HEK293T (cell line): ENCODE measurements at regions not wholly inside any gene's neighbourhood (a gene's known extent, or its start where the extent isn't known, plus 50 kb on each side); places are given as distances from the start of the nearest gene placed in this dataset.

ENCODE experiments used
- BHLHE40 ChIP-seq: fragments of 450-650 bp; IDR thresholded peaks from 2 replicates; pipeline ENCODE4 v1.6.1; 2016; ENCODE audit warnings: mild to moderate bottlenecking, moderate library complexity, borderline replicate concordance
- FOXK2 ChIP-seq: fragments of 450-650 bp; IDR thresholded peaks from 2 replicates; pipeline ENCODE4 v1.6.1; 2016; ENCODE audit warnings: mild to moderate bottlenecking
- FOXM1 ChIP-seq: fragments of 450-650 bp; IDR thresholded peaks from 2 replicates; pipeline ENCODE4 v1.6.1; 2017; ENCODE audit warnings: mild to moderate bottlenecking, borderline replicate concordance
- HDGF ChIP-seq: fragments of 450-650 bp; IDR thresholded peaks from 2 replicates; pipeline ENCODE4 v1.6.1; 2017; ENCODE audit warnings: antibody characterized with exemption, borderline replicate concordance
- L3MBTL2 ChIP-seq: fragments of 450-650 bp; conservative IDR thresholded peaks from 2 replicates; pipeline ENCODE4 v1.6.1; 2016; ENCODE audit warnings: mild to moderate bottlenecking
- ZNF384 ChIP-seq: fragments of 450-650 bp; IDR thresholded peaks from 2 replicates; pipeline ENCODE4 v1.6.1; 2016

- no peak for TF ChIP-seq FOXM1
- no peak for TF ChIP-seq FOXK2
- TF ChIP-seq L3MBTL2: no peak
- TF ChIP-seq HDGF: no peak
- TF ChIP-seq ZNF384: no peak
- TF ChIP-seq BHLHE40: no peak
Measured at GRCh38 chr7:135308583-135309327, 75.1 kb downstream of the STRA8 start.
